K562 (cell line): ENCODE measurements at regions not wholly inside any gene's neighbourhood (a gene's known extent, or its start where the extent isn't known, plus 50 kb on each side); places are given as distances from the start of the nearest gene placed in this dataset.

Source experiments
- BCL6 ChIP-seq: fragments of 250-450 bp; sonication (Bioruptor Pico); IDR thresholded peaks from 2 replicates; pipeline ENCODE4 v1.4.0; 2020
- CEBPB ChIP-seq: fragments of 450-650 bp; IDR thresholded peaks from 2 replicates; pipeline ENCODE4 v1.6.1; 2016; ENCODE audit warnings: missing genetic modification characterization, missing compliant biosample characterization
- CEBPG ChIP-seq, 3 experiments: fragments of 200-800 bp in 1 of 3; sonication (Bioruptor generic) in 1 of 3; sonication (generic) in 1 of 3; formaldehyde crosslinking in 1 of 3; IDR thresholded peaks in 2 of 3; conservative IDR thresholded peaks in 1 of 3; 2 replicates each; pipeline versions ENCODE4 v1.6.1 to v1.8.0; 2016 to 2022; ENCODE audit warnings: missing compliant biosample characterization in 2 of 3, missing genetic modification characterization in 2 of 3, mild to moderate bottlenecking in 1 of 3, missing genetic modification reagents in 1 of 3
- NR1H2 ChIP-seq: sonication (generic); formaldehyde crosslinking; IDR thresholded peaks from 2 replicates; pipeline ENCODE4 v1.4.0; 2020; ENCODE audit warnings: mild to moderate bottlenecking, missing genetic modification reagents
- PHB ChIP-seq: fragments of 250-450 bp; sonication (Bioruptor Pico); IDR thresholded peaks from 2 replicates; pipeline ENCODE4 v1.5.0; 2021
- ZNF407 ChIP-seq: fragments of 450-650 bp; IDR thresholded peaks from 2 replicates; pipeline ENCODE4 v1.6.1; 2016; ENCODE audit warnings: low read depth

GRCh38 chr1:234543442-234544086, 64.6 kb upstream of the TARBP1 start (continued):
- TF ChIP-seq ZNF407 (no peak), BCL6 (CRISPR knock-in tag) (no peak), NR1H2 (CRISPR knock-in tag) (0 out of 2 replicates have a peak, but pooled peaks have one; percentile 12), PHB (CRISPR knock-in tag) (no peak), CEBPB (tag) (peak; percentile 24; the same call in 1 of the 2 replicates), CEBPG (CRISPR knock-in tag; IDR thresholded peaks at IDR 0.05) (no peak), CEBPG (tag; conservative IDR thresholded peaks at IDR 0.05 in 1 of 2, IDR thresholded peaks at IDR 0.05 in 1 of 2) (0 out of 4 replicates have a peak, but pooled peaks of 1 of the 2 experiments have one; percentile 16)
